T-helper 2 cell treated with Interferon-gamma antibody and Interleukin-4, amounts not matched to agents 5 μg/mL and 100 μg/mL, for 36 hours (primary cell): ENCODE measurements at regions not wholly inside any gene's neighbourhood (a gene's known extent, or its start where the extent isn't known, plus 50 kb on each side); places are given as distances from the start of the nearest gene placed in this dataset.
"Not testable (repeated sequence)": the region's sequence is repeated elsewhere in the genome, so short reads cannot be mapped to it uniquely, and the experiment has no call there.

Experiments used
- DNase-seq: peaks from one replicate; pipeline ENCODE4 v3.0.0; 2021; ENCODE audit warnings: low spot score
- H3K27ac Mint-ChIP-seq: one replicate; pipeline ENCODE4 v1.8.0; 2021; ENCODE audit warnings: mild to moderate bottlenecking, mixed read lengths
- H3K27me3 Mint-ChIP-seq: one replicate; pipeline ENCODE4 v1.8.0; 2021; ENCODE audit warnings: low read depth, mixed read lengths
- H3K36me3 Mint-ChIP-seq: one replicate; pipeline ENCODE4 v1.8.0; 2021; ENCODE audit warnings: low read depth, mixed read lengths
- H3K4me1 Mint-ChIP-seq: one replicate; pipeline ENCODE4 v1.8.0; 2021; ENCODE audit warnings: low read depth, mixed read lengths
- H3K4me3 Mint-ChIP-seq: one replicate; pipeline ENCODE4 v1.8.0; 2022; ENCODE audit warnings: mild to moderate bottlenecking, moderate library complexity, mixed read lengths
- H3K9me3 Mint-ChIP-seq: one replicate; pipeline ENCODE4 v1.8.0; 2021; ENCODE audit warnings: mixed read lengths

- not testable (repeated sequence) for DNase-seq, H3K4me1 Mint-ChIP-seq, H3K27ac Mint-ChIP-seq, H3K36me3 Mint-ChIP-seq, H3K4me3 Mint-ChIP-seq, H3K9me3 Mint-ChIP-seq, H3K27me3 Mint-ChIP-seq
Observed at GRCh38 chr12:131429697-131430096, 281.2 kb upstream of the SFSWAP start.

GRCh38 chr12:131430158-131430742 lies 280.6 kb upstream of the SFSWAP start:
- no peaks in the 10 kb centered on the region for H3K36me3 Mint-ChIP-seq
- H3K9me3 Mint-ChIP-seq = no peaks in the 10 kb centered on the region
- no peak overlapping the region for H3K4me3 Mint-ChIP-seq
- no peak overlapping the region for H3K27ac Mint-ChIP-seq
- peaks cover 8% of the 10 kb centered on the region for H3K27me3 Mint-ChIP-seq
- no peak for DNase-seq
- no peaks in the 10 kb centered on the region for H3K4me1 Mint-ChIP-seq

GRCh38 chr12:131431126-131431655 lies 279.7 kb upstream of the SFSWAP start:
- not testable (repeated sequence) for H3K27ac Mint-ChIP-seq, H3K4me1 Mint-ChIP-seq, H3K4me3 Mint-ChIP-seq, DNase-seq, H3K9me3 Mint-ChIP-seq, H3K27me3 Mint-ChIP-seq, H3K36me3 Mint-ChIP-seq

- no peak overlapping the region for H3K4me3 Mint-ChIP-seq
- no peak overlapping the region for H3K27ac Mint-ChIP-seq
- DNase-seq = no peak
- no peaks in the 10 kb centered on the region for H3K9me3 Mint-ChIP-seq
- H3K27me3 Mint-ChIP-seq = peaks cover 10% of the 10 kb centered on the region
- H3K36me3 Mint-ChIP-seq = no peaks in the 10 kb centered on the region
- no peaks in the 10 kb centered on the region for H3K4me1 Mint-ChIP-seq
Observed at GRCh38 chr12:131432532-131433260, 278.2 kb upstream of the SFSWAP start.

- DNase-seq = no peak
- H3K4me1 Mint-ChIP-seq = no peaks in the 10 kb centered on the region
- H3K27me3 Mint-ChIP-seq = peaks cover 10% of the 10 kb centered on the region
- H3K9me3 Mint-ChIP-seq = no peaks in the 10 kb centered on the region
- H3K4me3 Mint-ChIP-seq = no peak overlapping the region
- H3K36me3 Mint-ChIP-seq = no peaks in the 10 kb centered on the region
- no peak overlapping the region for H3K27ac Mint-ChIP-seq
Observed at GRCh38 chr12:131434208-131435125, 276.4 kb upstream of the SFSWAP start.

- Mint-ChIP-seq H3K27me3 (peaks cover 8% of the 10 kb centered on the region), H3K9me3 (no peaks in the 10 kb centered on the region), H3K4me1 (no peaks in the 10 kb centered on the region), H3K27ac (no peak overlapping the region), H3K4me3 (no peak overlapping the region), H3K36me3 (no peaks in the 10 kb centered on the region)
- no peak for DNase-seq
Observed at GRCh38 chr12:131436922-131437705, 273.8 kb upstream of the SFSWAP start.

GRCh38 chr12:131437706-131438492 lies 273.0 kb upstream of the SFSWAP start:
- H3K9me3 Mint-ChIP-seq = no peaks in the 10 kb centered on the region
- H3K27me3 Mint-ChIP-seq = peaks cover 6% of the 10 kb centered on the region
- DNase-seq = no peak
- no peak overlapping the region for H3K27ac Mint-ChIP-seq
- no peaks in the 10 kb centered on the region for H3K4me1 Mint-ChIP-seq
- H3K36me3 Mint-ChIP-seq = no peaks in the 10 kb centered on the region
- H3K4me3 Mint-ChIP-seq = no peak overlapping the region

- DNase-seq, H3K4me3 Mint-ChIP-seq, H3K27me3 Mint-ChIP-seq: not testable (repeated sequence)
Observed at GRCh38 chr12:131438493-131438835, 272.4 kb upstream of the SFSWAP start.

GRCh38 chr12:131438881-131439280 lies 272.0 kb upstream of the SFSWAP start:
- Mint-ChIP-seq H3K9me3 (no peaks in the 10 kb centered on the region), H3K4me3 (no peak overlapping the region), H3K27ac (no peak overlapping the region), H3K27me3 (peaks cover 6% of the 10 kb centered on the region), H3K4me1 (no peaks in the 10 kb centered on the region), H3K36me3 (no peaks in the 10 kb centered on the region)
- DNase-seq = no peak

More at GRCh38 chr12:131438493-131438835, 272.4 kb upstream of the SFSWAP start:
- H3K36me3 Mint-ChIP-seq, H3K4me1 Mint-ChIP-seq, H3K9me3 Mint-ChIP-seq, H3K27ac Mint-ChIP-seq: not testable (repeated sequence)

GRCh38 chr12:131439752-131440151 lies 271.1 kb upstream of the SFSWAP start:
- H3K9me3 Mint-ChIP-seq, H3K27ac Mint-ChIP-seq: not testable (repeated sequence)

GRCh38 chr12:131440209-131441059 lies 270.5 kb upstream of the SFSWAP start:
- H3K27ac Mint-ChIP-seq, DNase-seq, H3K36me3 Mint-ChIP-seq, H3K27me3 Mint-ChIP-seq, H3K9me3 Mint-ChIP-seq, H3K4me1 Mint-ChIP-seq, H3K4me3 Mint-ChIP-seq: not testable (repeated sequence)

More at GRCh38 chr12:131439752-131440151, 271.1 kb upstream of the SFSWAP start:
- not testable (repeated sequence) for H3K4me1 Mint-ChIP-seq, DNase-seq, H3K27me3 Mint-ChIP-seq, H3K36me3 Mint-ChIP-seq, H3K4me3 Mint-ChIP-seq

- H3K27me3 Mint-ChIP-seq = peaks cover 2% of the 10 kb centered on the region
- no peaks in the 10 kb centered on the region for H3K9me3 Mint-ChIP-seq
- H3K4me1 Mint-ChIP-seq = no peaks in the 10 kb centered on the region
- no peaks in the 10 kb centered on the region for H3K36me3 Mint-ChIP-seq
- DNase-seq = no peak
- no peak overlapping the region for H3K4me3 Mint-ChIP-seq
- no peak overlapping the region for H3K27ac Mint-ChIP-seq
Observed at GRCh38 chr12:131441060-131441396, 269.9 kb upstream of the SFSWAP start.
